Neural progenitor cell (in vitro differentiated cells): ENCODE measurements at regions not wholly inside any gene's neighbourhood (a gene's known extent, or its start where the extent isn't known, plus 50 kb on each side); places are given as distances from the start of the nearest gene placed in this dataset.

Source experiments
- EZH2 ChIP-seq: fragments of 200-600 bp; sonication (generic); IDR thresholded peaks from 2 replicates; pipeline ENCODE4 v1.6.1; 2017; ENCODE audit warnings: antibody characterized with exemption, mild to moderate bottlenecking, moderate library complexity
- EZH2phosphoT487 ChIP-seq: fragments of 200-600 bp; sonication (generic); IDR thresholded peaks from 2 replicates; pipeline ENCODE4 v1.6.1; 2017; ENCODE audit warnings: antibody characterized with exemption
- TF ChIP-seq, protein P1 (sequence below): fragments of 200-600 bp; sonication (generic); IDR thresholded peaks from 2 replicates; pipeline ENCODE4 v1.5.1; 2017; ENCODE audit warnings: antibody characterized with exemption, mild to moderate bottlenecking

- TF ChIP-seq, protein P1, sequence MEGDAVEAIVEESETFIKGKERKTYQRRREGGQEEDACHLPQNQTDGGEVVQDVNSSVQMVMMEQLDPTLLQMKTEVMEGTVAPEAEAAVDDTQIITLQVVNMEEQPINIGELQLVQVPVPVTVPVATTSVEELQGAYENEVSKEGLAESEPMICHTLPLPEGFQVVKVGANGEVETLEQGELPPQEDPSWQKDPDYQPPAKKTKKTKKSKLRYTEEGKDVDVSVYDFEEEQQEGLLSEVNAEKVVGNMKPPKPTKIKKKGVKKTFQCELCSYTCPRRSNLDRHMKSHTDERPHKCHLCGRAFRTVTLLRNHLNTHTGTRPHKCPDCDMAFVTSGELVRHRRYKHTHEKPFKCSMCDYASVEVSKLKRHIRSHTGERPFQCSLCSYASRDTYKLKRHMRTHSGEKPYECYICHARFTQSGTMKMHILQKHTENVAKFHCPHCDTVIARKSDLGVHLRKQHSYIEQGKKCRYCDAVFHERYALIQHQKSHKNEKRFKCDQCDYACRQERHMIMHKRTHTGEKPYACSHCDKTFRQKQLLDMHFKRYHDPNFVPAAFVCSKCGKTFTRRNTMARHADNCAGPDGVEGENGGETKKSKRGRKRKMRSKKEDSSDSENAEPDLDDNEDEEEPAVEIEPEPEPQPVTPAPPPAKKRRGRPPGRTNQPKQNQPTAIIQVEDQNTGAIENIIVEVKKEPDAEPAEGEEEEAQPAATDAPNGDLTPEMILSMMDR = no peak
- TF ChIP-seq EZH2 (no peak), EZH2phosphoT487 (no peak)
Measured at GRCh38 chr2:51717312-51717711, 685.4 kb upstream of the NRXN1 start.
